HG02798 (cell line): ENCODE measurements at regions not wholly inside any gene's neighbourhood (a gene's known extent, or its start where the extent isn't known, plus 50 kb on each side); places are given as distances from the start of the nearest gene placed in this dataset.

Experiments used
- ATAC-seq: cut with Tn5 transposase; IDR thresholded peaks from one replicate; pipeline ENCODE4 v1.9.1; 2021; ENCODE audit warnings: mild to moderate bottlenecking; ENCODE audit not compliant: unreplicated experiment, poor library complexity

DNA sequence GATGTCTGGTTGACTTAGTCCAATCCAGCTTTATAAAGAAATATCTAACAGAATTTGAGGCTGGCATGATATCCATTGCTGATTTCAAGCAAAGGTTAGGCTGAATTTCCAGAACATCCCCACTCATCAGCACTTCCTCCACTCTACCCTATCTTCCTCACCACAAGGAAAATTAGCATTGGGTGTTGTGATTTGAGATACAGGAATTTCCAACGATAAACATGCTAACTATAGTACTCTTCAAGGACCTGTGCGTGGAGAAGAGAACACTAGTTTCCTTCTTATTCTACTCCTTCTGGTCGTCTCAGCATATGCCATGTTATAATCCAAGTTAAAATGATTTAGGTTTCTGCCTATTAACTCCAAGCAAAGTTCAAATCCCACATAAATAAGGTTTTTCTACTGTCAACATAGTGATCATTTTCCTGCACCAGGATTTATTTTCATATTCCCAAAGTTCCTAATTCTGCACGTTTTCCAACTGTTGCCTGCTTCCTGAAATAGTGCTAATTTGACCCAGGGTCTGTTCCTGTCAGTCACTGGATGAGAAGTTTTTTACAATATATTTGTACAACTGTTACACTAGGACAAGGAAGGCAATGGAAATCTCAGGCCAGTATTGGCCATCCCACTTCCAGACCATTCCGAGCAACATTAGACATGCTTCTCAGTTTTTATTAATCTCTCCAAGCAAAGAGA, 177.6 kb upstream of the EDNRA start:
- ATAC-seq, result no peak

DNA sequence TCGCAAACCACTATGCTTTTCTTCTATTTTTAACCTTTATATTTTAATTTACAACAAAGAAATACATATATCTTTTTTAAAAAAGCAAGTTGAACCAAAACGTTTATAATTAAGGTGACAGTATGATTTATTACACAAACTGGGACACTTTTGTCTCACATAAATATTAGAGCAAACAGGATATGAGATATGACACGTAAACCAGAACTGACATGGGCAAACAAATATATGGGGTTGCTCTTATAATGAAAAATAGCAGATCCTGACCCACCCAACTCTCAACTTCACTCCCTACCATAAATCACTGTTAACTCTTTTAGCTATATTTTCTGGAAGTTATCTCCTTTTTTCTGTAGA, 177.0 kb upstream of the EDNRA start:
- no peak for ATAC-seq

GRCh38 chr4:147307896-147308674, 172.8 kb upstream of the EDNRA start:
- no peak for ATAC-seq

- ATAC-seq, result no peak
These were observed 171.5 kb upstream of the EDNRA start for GRCh38 chr4:147309434-147309833.

DNA sequence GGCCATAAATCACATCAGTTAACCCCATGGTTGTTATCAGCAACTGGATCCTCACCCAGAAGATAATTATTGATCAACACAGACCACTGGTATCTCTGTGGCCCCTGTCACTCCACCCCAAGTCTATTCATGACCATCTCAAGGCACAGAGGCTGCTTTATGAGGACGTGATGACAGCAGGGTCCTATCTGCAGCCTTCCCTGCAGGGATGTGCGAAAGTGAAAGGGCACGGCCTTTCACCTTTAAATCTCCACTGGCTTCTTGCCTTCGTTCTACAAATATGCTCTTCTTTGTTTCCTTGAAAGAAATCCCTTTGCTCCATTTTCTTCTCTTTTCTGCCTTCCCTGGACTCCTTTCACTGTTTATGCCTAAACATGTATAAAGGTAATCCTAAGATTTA, 170.6 kb upstream of the EDNRA start:
- no peak for ATAC-seq

DNA sequence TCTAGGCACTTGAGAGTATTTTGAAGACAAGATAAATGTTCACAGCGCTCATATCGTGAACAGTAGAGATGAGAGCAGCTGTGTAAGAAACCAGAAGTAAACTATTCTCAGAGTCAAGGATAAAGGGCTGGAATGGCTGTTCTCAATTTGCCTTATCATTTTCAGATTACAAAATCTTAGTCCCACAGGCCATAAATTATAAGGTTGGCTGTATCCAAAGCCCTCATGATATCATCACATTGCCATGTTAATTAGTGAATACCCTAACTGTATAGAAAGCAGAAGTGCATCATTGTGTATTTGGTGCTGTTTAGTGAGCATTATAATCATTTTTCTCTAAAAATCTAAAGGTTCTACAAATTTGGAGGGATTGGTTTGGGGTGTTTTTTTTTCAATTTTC, 168.9 kb upstream of the EDNRA start:
- no peak for ATAC-seq

- no peak for ATAC-seq
These were observed 168.4 kb upstream of the EDNRA start for GRCh38 chr4:147312376-147313046.

DNA sequence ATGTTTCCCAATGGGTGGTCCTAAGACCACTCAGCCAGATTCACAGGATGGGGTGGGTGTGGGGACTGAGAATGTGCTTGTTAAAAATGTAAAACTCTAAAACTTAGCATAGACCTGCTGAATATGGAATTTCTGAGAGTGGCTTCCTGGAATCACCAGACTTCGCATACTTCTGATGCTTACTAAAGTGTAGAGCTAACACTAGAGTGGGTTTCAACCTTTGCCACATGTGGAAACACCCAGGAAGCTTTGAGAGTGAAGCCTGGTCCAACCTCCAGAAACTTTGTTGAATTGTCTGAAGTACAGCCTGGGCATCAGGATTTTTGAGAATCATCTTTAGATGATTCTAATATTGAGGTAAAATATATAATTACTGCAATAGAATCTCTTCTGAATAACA, 167.8 kb upstream of the EDNRA start:
- ATAC-seq, result no peak

DNA sequence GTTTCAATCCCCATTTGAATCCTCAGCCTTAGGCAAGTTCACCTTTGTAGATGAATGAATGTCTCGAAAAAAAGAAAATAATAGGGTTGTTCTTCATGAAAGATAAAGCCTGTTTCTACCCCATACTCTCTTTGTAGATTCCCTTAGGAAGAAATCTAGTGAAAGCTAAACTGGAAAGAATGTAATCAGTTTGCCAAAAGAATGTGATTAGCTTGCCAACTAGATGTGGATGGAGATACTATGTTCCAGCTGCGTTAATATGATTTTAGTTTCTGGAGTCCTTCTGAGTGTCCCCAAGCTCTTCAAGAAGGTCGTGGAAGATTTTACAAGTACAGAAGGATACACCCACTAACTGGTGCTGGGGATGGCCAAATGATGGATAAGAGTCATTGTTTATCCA, 162.3 kb upstream of the EDNRA start:
- ATAC-seq, result no peak

DNA sequence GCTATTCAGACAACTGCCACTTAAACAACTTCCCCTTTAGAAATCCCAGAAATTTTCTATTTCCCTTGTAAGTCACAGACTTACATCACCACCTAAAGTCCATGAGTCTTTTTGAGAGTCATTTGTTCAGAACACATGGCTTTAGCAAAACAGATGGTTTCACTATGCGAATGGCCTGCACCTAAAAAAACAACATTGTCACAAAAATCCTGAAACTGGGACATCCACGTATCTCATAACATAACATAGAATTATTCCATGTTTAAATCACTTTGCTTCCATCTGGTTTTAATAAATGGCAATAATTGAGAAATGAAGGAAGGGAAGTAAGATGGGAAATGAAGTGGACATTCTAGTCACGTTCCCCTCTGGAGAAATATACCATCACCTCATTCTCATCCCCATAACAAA, 155.3 kb upstream of the EDNRA start:
- ATAC-seq, result no peak

DNA sequence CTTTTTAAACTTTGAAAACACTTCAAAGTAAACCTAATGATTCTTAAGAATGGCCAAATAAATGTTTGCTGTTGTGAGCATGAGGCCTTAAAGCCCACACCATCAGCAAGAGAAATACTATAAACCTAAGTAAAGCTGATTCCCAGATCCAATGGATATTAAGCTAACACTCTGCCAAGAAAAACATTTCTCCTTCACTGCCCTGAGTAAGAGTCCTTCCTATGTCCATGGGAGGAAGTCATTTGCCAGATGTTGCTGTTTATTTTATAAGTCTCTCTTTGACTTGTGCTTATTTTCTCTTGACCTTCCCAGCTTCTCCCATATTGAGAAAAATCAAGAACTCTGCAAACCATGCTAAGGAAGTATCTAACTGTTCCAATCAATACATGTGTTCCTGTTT, 154.3 kb upstream of the EDNRA start:
- ATAC-seq, result no peak

GRCh38 chr4:147327322-147327721, 153.6 kb upstream of the EDNRA start:
- ATAC-seq, result no peak

DNA sequence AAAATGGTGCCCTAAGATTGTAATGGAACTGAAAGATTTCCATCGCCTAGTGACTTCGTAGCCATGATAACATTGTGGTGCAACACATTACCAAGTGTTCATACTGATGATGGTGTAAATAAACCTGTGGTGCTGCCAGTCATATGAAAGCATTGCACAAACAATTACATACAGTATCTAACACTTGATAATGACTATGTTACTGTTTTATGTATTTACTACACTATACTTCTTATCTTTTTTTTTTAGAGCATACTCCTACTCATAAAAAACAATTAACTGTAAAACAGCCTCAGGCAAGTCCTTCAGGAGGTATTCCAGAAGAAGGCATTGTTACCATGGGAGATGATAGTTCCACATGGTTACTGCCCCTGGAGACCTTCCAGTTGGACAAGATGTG, 152.7 kb upstream of the EDNRA start:
- no peak for ATAC-seq

DNA sequence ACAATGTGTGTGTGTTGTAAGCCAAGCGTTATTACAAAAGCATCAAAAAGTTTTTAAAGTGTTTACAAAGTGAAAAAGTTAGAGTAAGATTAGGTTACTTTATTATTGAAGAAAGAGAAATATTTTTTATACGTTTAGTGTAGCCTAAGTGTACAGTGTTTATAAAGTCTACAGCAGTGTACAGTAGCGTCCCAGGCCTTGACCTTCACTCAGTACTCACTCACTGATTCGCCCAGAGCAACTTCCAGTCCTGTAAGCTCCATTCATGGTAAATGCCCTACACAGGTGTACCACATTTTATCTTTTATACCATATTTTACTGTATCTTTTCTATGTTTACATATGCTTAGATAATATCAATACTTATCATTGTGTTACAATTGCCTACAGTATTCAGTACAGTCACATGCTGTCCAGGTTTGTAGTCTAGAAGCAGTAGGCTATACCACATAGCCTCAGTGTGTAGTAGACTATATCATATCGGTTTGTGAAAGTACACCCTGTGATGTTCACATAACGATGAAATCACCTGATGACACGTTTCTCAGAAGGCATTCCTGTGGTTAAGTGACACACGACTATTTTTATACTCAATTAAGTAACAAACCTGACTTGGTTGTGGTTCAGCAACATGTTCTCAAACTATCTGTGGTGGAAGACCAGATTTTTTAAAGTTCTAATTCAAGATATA, 152.0 kb upstream of the EDNRA start:
- no peak for ATAC-seq

DNA sequence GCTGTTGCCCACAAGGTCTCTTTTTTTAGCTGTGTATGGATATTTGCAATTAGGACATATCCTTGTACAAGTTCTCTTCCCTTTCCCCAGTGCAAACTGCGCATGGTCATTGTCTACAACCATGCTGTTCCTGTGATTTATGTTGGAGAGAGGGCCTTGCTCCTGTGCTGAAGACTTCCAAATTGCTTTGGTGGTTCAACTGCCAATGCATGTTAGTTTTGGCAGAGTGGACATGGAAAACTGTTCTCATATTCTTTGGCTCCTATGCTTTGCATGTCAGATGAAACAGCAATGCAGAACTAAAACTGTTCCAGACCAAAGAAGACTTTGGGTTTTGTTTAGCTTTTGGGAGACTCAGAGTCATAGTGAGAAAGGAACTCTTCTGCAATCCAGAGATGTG, 148.8 kb upstream of the EDNRA start:
- ATAC-seq, result no peak

DNA sequence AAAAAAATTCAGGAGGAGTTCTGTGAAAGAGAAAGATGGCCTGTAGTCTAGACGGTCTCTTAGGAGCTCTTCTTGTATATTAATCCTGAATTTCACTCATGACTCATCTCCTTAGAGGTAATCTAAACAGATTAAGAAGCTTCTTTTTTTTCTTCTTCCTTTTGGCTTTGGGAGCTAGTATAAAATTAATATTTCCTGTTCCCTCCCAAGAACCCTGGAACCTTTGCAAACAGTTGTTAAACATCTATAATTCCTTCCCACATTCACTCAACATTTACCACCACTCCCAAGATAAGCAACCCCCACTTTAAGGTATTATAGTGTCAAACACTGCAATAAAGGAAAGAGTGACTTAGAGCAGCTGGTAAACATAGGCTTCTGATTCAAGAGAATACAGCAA, 146.4 kb upstream of the EDNRA start:
- no peak for ATAC-seq

DNA sequence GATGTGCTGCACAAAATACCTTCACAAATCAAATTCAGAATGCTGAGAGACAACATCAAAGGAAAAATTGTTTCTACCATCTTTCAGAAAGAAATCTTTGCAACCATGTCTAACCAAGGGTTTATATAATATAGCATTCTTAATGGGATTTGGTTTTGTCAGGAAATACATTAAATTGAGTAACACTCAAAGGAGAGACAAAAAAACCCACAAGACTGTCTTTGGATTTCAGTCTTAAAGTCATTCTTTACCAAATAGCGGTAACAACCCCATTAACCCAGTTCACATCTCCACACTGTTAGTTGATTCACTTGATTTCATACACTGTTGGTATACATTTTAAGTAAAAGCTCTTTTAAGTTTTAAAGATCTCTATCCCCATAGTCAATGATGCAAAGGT, 145.7 kb upstream of the EDNRA start:
- ATAC-seq, result no peak

DNA sequence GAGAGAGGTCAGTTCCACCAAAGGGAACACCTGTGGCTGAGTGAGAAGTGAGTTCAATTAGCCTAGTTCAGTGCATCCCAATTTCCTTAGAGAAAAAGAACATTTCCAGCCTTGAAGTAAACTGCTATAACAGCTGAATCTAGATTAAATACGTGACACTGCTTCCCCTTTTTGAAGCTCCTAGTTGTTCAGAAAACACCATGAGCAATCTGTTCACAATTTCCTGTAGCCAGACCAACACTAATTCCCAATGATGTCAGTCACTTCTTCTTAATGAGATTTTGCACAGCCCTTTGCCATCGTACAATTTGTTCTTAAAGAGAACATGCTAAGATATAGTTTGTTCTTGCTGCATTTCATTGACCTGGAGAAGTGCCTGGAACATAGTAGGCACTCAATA, 144.6 kb upstream of the EDNRA start:
- ATAC-seq, result no peak

DNA sequence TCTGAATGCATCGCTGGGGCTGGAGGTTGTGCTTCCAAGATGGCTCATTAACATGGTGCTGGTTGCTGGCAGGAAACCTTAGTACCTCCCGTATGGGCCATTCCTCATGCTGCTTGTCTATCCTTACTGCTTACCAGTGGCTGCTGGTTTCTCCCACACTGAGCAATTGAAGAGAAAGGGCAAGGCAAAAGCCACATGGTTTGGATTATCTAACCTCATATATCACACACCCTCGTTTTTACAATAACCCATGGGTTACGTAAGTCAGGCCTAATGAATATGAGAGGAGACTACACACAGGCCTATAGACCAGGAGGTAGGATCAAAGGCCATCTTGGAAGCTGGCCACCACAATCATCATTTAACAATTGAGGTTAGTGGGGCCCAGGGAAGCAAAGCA, 141.8 kb upstream of the EDNRA start:
- no peak for ATAC-seq

GRCh38 chr4:147340111-147340510, 140.8 kb upstream of the EDNRA start:
- ATAC-seq, result no peak

DNA sequence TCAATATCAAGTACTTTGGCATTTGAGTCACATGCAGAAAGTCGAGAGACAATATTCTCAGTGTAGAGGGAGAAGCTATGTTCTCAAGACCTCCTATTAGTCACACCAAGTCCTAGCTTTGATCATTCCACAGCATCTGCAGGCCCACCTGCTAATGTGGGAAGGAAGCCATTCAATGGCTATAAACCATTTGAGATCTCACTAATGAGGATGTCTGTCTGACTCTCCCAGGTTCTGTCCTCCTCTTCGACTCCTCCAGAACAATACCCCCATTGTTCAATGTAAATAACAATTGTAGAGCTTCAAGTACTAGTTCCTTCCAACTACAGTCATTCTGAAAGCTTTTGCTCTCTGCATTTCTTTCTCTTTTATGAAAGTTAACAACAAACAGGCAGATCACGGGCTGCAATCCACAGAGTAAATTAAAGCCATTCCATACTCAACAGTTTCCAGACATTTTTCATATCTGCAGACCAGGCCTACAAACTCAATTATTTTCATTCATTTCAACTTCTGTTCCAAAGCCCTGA, 140.2 kb upstream of the EDNRA start:
- ATAC-seq, result no peak
